GM12878 (cell line): ENCODE measurements at regions not wholly inside any gene's neighbourhood (a gene's known extent, or its start where the extent isn't known, plus 50 kb on each side); places are given as distances from the start of the nearest gene placed in this dataset.

Experiments
- ATAC-seq: fragments of 200-7000 bp; cut with Tn5 transposase; 3 replicates; pipeline ENCODE4 v1.9.1; 2020; ENCODE audit warnings: mild to moderate bottlenecking, moderate library complexity
- BruUV-seq: library from RNA; stranded (reverse); fragments of 400-500 nt; replicated peaks from 2 replicates; lab custom pipeline; 2021; lab: Mats Ljungman, UMichigan
- CTCF ChIA-PET: fragments of 300-600 bp; sonication (Branson Sonifier 250); formaldehyde crosslinking; extraction: SDS; loops from one replicate; lab custom pipeline; 2021; ENCODE audit warnings: inconsistent platforms; lab: Yijun Ruan, JAX
- POLR2A ChIA-PET: fragments of 350-600 bp; formaldehyde crosslinking; extraction: SDS; loops from one replicate; lab custom pipeline; 2021; ENCODE audit warnings: inconsistent platforms; lab: Charles Lee
- RAD21 ChIA-PET: fragments of 300-600 bp; sonication (Branson Sonifier 250); formaldehyde crosslinking; loops from one replicate; lab custom pipeline; 2023; ENCODE audit warnings: antibody characterized with exemption; ENCODE audit not compliant: unreplicated experiment; lab: Charles Lee
- SMC1A ChIA-PET: fragments of 300-600 bp; sonication (Branson Sonifier 250); formaldehyde crosslinking; loops from one replicate; lab custom pipeline; 2023; ENCODE audit not compliant: unreplicated experiment, uncharacterized antibody; lab: Charles Lee
- DNase-seq: peaks from one replicate; pipeline ENCODE4 v3.0.0-alpha.2; 2011; ENCODE audit warnings: low read depth, low spot score
- FAIRE-seq: peaks from 3 replicates; lab custom pipeline; 2011; peaks lifted over from hg19 to GRCh38; lab: Jason Lieb, UNC
- H2AFZ ChIP-seq: 2 replicates; pipeline ENCODE4 v1.6.0; 2011; ENCODE audit warnings: low read depth, low read length, control low read depth; ENCODE audit not compliant: control insufficient read depth
- H3K27ac ChIP-seq: 2 replicates; pipeline ENCODE4 v1.5.1; 2011; ENCODE audit warnings: control low read depth; ENCODE audit not compliant: control insufficient read depth, insufficient read depth
- H3K27me3 ChIP-seq, 2 experiments: replicated peaks in 1 of 2; 2 replicates each; pipeline versions ENCODE4 v1.6.0 to v1.6.1; 2011; ENCODE audit warnings: low read length in 1 of 2; ENCODE audit not compliant: control insufficient read depth in 2 of 2, insufficient read depth in 2 of 2
- H3K36me3 ChIP-seq, 2 experiments: 2 replicates each; pipeline ENCODE4 v1.5.1; 2011; ENCODE audit warnings: low read length in 1 of 2; ENCODE audit not compliant: control insufficient read depth in 2 of 2, insufficient read depth in 2 of 2
- H3K4me1 ChIP-seq: 2 replicates; pipeline ENCODE4 v1.6.1; 2011; ENCODE audit warnings: mild to moderate bottlenecking, low read length, moderate library complexity, mixed read lengths; ENCODE audit not compliant: control insufficient read depth, insufficient read depth
- H3K4me2 ChIP-seq: 2 replicates; pipeline ENCODE4 v1.6.0; 2011; ENCODE audit warnings: control low read depth; ENCODE audit not compliant: control insufficient read depth, insufficient read depth
- H3K4me3 ChIP-seq: fragments of 200-600 bp; sonication (generic); 2 replicates; pipeline ENCODE4 v1.5.1; 2016
- H3K79me2 ChIP-seq: 2 replicates; pipeline ENCODE4 v1.6.0; 2011; ENCODE audit warnings: low read length; ENCODE audit not compliant: control insufficient read depth, insufficient read depth
- H3K9ac ChIP-seq: 2 replicates; pipeline ENCODE4 v1.8.0; 2011; ENCODE audit warnings: low read length, control low read depth, mixed read lengths; ENCODE audit not compliant: control insufficient read depth, insufficient read depth
- H3K9me3 ChIP-seq: replicated peaks from 3 replicates; pipeline ENCODE4 v1.5.1; 2011; ENCODE audit warnings: mild to moderate bottlenecking, low read length; ENCODE audit not compliant: control insufficient read depth, insufficient read depth
- H4K20me1 ChIP-seq: 2 replicates; pipeline ENCODE4 v1.6.0; 2011; ENCODE audit not compliant: control insufficient read depth, insufficient read depth
- CHD4 ChIP-seq: fragments of 200-600 bp; sonication (generic); IDR thresholded peaks from 2 replicates; pipeline ENCODE4 v1.6.1; 2016; ENCODE audit warnings: mild to moderate bottlenecking
- CREB1 ChIP-seq: IDR thresholded peaks from 2 replicates; pipeline ENCODE4 v1.6.1; 2012; ENCODE audit warnings: low read depth, mild to moderate bottlenecking, inconsistent platforms
- E4F1 ChIP-seq: fragments of 450-650 bp; IDR thresholded peaks from 2 replicates; pipeline ENCODE4 v1.6.1; 2018; ENCODE audit warnings: borderline replicate concordance, mild to moderate bottlenecking; ENCODE audit not compliant: partially characterized antibody
- PAX8 ChIP-seq: fragments of 450-650 bp; IDR thresholded peaks from 2 replicates; pipeline ENCODE4 v1.6.1; 2017; ENCODE audit warnings: mild to moderate bottlenecking, moderate library complexity
- PBX3 ChIP-seq: IDR thresholded peaks from 2 replicates; pipeline ENCODE4 v1.6.1; 2011; ENCODE audit warnings: mild to moderate bottlenecking, low read depth, low read length, moderate library complexity; ENCODE audit not compliant: insufficient replicate concordance
- RUNX3 ChIP-seq: IDR thresholded peaks from 2 replicates; pipeline ENCODE4 v1.6.1; 2012; ENCODE audit warnings: low read length, inconsistent platforms
- SPI1 ChIP-seq: IDR thresholded peaks from 2 replicates; pipeline ENCODE4 v1.6.1; 2011; ENCODE audit warnings: low read depth, mild to moderate bottlenecking, low read length, moderate library complexity, borderline replicate concordance; ENCODE audit not compliant: insufficient read depth
- WGBS: methylation state at CpG from one replicate; pipeline ENCODE4 v1.1.6; 2016; ENCODE audit warnings: low lambda C conversion rate; ENCODE audit not compliant: insufficient replicate concordance, insufficient coverage; ENCODE audit errors: missing lambda C conversion rate; 5-methylcytosine and 5-hydroxymethylcytosine counted together
- in situ Hi-C: fragments of 300-500 bp; cut with MboI; formaldehyde crosslinking; loops from 9 replicates; pipeline ENCODE4 v1.14.3; 2018; ENCODE audit warnings: mixed read lengths
- intact Hi-C: fragments of 100-400 bp; cut with micrococcal nuclease; formaldehyde crosslinking; loops from one replicate; pipeline ENCODE4 v1.14.2; 2022; ENCODE audit not compliant: unreplicated experiment

DNA sequence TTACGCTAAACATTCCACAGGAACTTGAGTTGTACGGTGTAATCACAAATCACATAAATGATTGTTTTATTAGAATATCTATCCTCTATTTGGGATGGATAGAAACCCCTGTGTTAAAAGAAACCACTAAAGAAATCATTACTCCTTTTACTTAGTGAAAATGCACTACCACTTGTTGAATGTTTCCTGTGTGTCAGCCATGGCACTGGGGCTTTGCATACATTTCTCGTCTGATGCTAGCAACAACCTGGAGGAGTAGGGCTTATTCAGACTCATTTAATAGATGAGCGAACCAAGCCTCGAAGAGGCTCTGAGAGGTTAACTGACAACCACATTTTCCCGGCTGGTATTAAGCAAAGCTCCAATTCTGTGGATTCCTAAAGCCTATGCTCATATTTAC lies 60.5 kb upstream of the PELI1 start:
- peak overlapping the region; percentile 62 for H3K9ac ChIP-seq
- no peak for TF ChIP-seq CHD4
- no peak for TF ChIP-seq SPI1
- no peak for TF ChIP-seq E4F1
- TF ChIP-seq PAX8 = no peak
- TF ChIP-seq PBX3 = no peak
- no peak for TF ChIP-seq RUNX3
- no peak for TF ChIP-seq CREB1
- FAIRE-seq = no peak
- no peaks in the 10 kb centered on the region for H4K20me1 ChIP-seq
- intact Hi-C loops (loop anchor here (1.0 to 2.0 kb wide), 3 partner anchors 9 to 122 kb away; no protein-coding TSS in a partner anchor), in situ Hi-C loops (no loop called here)
- DNase-seq = no peak
- H3K27ac ChIP-seq = peak overlapping the region; percentile 75
- H3K4me2 ChIP-seq = peak overlapping the region; percentile 79
- no peaks in the 10 kb centered on the region for H3K36me3 ChIP-seq
- peak overlapping the region; percentile 78 for H2AFZ ChIP-seq
- no peaks in the 10 kb centered on the region for H3K79me2 ChIP-seq
- CTCF ChIA-PET = interaction anchor here (0.6 to 3.4 kb wide), 13 partner anchors 11 to 155 kb away, joined by 3 to 24 read pairs (median 5); no protein-coding TSS in a partner anchor
- no peaks in the 10 kb centered on the region for H3K9me3 ChIP-seq
- no peaks in the 10 kb centered on the region for H3K27me3 ChIP-seq
- peaks cover 50% of the 10 kb centered on the region for H3K4me1 ChIP-seq
- H3K4me3 ChIP-seq = no peak overlapping the region
- SMC1A ChIA-PET = interaction anchor here (0.7 to 7.4 kb wide), 25 partner anchors 7 to 155 kb away, joined by 3 to 110 read pairs (median 6); no protein-coding TSS in a partner anchor
- 48% methylated on average over 6 of the region's 6 CpGs for WGBS
- POLR2A ChIA-PET = interaction anchor here (0.7 to 4.0 kb wide), 22 partner anchors 8 to 155 kb away, joined by 3 to 59 read pairs (median 5); no protein-coding TSS in a partner anchor
- ATAC-seq = peak; percentile 45
- TSS peak; percentile 92 for BruUV-seq
- RAD21 ChIA-PET = interaction anchor here (0.7 to 6.3 kb wide), 22 partner anchors 8 to 449 kb away, joined by 3 to 93 read pairs (median 8); partner anchors contain the start of gene SERTAD2
